ENCODE measurements at regions not wholly inside any gene's neighbourhood (a gene's known extent, or its start where the extent isn't known, plus 50 kb on each side); places are given as distances from the start of the nearest gene placed in this dataset.

DNA sequence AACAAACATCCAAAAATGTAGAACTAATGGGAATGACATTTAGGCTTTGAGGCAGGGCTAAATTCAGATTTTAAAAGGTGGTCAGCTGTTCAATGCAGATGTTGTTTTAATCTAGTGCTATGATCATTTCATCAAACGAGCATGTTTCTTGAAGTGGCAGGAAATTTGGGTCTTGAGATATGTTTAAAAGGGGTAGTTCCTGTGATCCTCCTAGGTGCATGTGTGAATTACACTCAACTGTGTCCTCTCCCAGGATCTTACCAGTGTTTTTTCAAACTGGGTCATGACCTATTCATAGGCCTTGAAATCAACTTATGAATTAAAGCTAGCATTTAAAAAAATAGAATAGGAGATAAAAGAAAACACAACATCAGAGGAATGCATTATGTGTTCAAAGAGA is 57.4 kb upstream of the ACMSD start:
- DNase-seq (ENCODE audit: low read depth in 4 of 6, low spot score in 6 of 6), result no peak
- no peaks in the 10 kb centered on the region for H3K4me1 ChIP-seq (ENCODE audit: control insufficient read depth, insufficient read depth, low read length)
- H3K27ac ChIP-seq (ENCODE audit: low read depth, low read length), result no peak overlapping the region
- H3K27me3 ChIP-seq (ENCODE audit: control insufficient read depth, insufficient read depth, low read length), result peaks cover 2% of the 10 kb centered on the region
- H3K36me3 ChIP-seq (ENCODE audit: control insufficient read depth, insufficient read depth, low read length), result no peaks in the 10 kb centered on the region
- no peak overlapping the region for H3K4me3 ChIP-seq (ENCODE audit: low read depth, low read length)
- WGBS (ENCODE audit: insufficient coverage), result 50% methylated on average over 1 of the region's 1 CpG
- H3K9me3 ChIP-seq (ENCODE audit: control insufficient read depth, insufficient read depth, low read length), result peaks cover under 1% of the 10 kb centered on the region

GRCh38 chr2:134782107-134782506 is 56.3 kb upstream of the ACMSD start:
- no peak for DNase-seq (ENCODE audit: low read depth in 4 of 6, low spot score in 6 of 6)
- WGBS (ENCODE audit: insufficient coverage), result 52% methylated on average over 2 of the region's 7 CpGs
- H3K27me3 ChIP-seq (ENCODE audit: control insufficient read depth, insufficient read depth, low read length), result no peaks in the 10 kb centered on the region
- no peak overlapping the region for H3K4me3 ChIP-seq (ENCODE audit: low read depth, low read length)
- H3K27ac ChIP-seq (ENCODE audit: low read depth, low read length), result no peak overlapping the region
- H3K9me3 ChIP-seq (ENCODE audit: control insufficient read depth, insufficient read depth, low read length), result peaks cover 3% of the 10 kb centered on the region
- no peaks in the 10 kb centered on the region for H3K4me1 ChIP-seq (ENCODE audit: control insufficient read depth, insufficient read depth, low read length)
- H3K36me3 ChIP-seq (ENCODE audit: control insufficient read depth, insufficient read depth, low read length), result no peaks in the 10 kb centered on the region

DNA sequence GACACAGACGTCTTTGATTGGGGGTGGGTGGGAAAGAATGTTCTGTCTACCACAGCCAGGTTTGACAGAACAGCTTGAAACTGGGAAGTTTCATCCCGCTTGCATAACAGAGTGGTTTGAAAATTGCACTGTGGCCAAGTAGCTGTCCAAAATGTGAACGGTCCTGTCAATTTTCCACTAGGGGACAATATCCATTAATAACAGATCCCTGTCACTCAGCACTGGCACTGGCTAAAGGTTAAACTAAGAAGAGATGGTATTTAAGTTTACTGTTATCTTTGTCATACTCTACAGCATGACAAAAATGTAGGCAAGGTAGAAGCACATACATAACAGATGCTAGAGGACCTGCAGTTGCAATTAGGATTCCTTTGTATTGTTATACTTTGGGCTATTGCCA is 55.6 kb upstream of the ACMSD start:
- H3K4me3 ChIP-seq (ENCODE audit: low read depth, low read length), result no peak overlapping the region
- 33% methylated on average over 1 of the region's 3 CpGs for WGBS (ENCODE audit: insufficient coverage)
- no peak for DNase-seq (ENCODE audit: low read depth in 4 of 6, low spot score in 6 of 6)
- no peak overlapping the region for H3K27ac ChIP-seq (ENCODE audit: low read depth, low read length)
- no peaks in the 10 kb centered on the region for H3K4me1 ChIP-seq (ENCODE audit: control insufficient read depth, insufficient read depth, low read length)
- no peaks in the 10 kb centered on the region for H3K36me3 ChIP-seq (ENCODE audit: control insufficient read depth, insufficient read depth, low read length)
- H3K9me3 ChIP-seq (ENCODE audit: control insufficient read depth, insufficient read depth, low read length), result peaks cover 3% of the 10 kb centered on the region
- no peaks in the 10 kb centered on the region for H3K27me3 ChIP-seq (ENCODE audit: control insufficient read depth, insufficient read depth, low read length)

DNA sequence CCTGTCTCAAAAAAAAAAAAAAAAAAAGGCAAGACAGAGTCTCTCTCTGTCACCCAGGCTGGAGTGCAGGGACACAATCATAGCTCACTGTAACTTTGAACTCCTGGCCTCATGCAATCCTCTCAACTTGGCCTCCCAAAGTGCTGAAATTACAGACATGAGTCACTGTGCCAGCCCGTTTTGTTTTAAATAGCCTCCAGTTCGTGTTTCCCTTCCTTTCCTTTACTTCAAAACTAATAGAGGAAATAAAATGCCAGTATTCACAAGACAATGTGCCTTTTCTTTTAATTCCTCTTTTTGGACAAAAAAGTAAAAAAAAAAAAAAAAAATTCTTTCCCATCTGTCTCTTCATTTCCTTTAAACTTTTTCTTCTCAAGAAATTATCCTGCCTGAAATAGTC is 54.5 kb upstream of the ACMSD start:
- DNase-seq (ENCODE audit: low read depth in 4 of 6, low spot score in 6 of 6), result no peak
- H3K9me3 ChIP-seq (ENCODE audit: control insufficient read depth, insufficient read depth, low read length), result peaks cover 3% of the 10 kb centered on the region
- no peaks in the 10 kb centered on the region for H3K36me3 ChIP-seq (ENCODE audit: control insufficient read depth, insufficient read depth, low read length)
- H3K27ac ChIP-seq (ENCODE audit: low read depth, low read length), result no peak overlapping the region
- no peak overlapping the region for H3K4me3 ChIP-seq (ENCODE audit: low read depth, low read length)
- WGBS (ENCODE audit: insufficient coverage), result no CpG with 5 or more reads among the region's 2 CpGs
- H3K27me3 ChIP-seq (ENCODE audit: control insufficient read depth, insufficient read depth, low read length), result peaks cover 2% of the 10 kb centered on the region
- H3K4me1 ChIP-seq (ENCODE audit: control insufficient read depth, insufficient read depth, low read length), result no peaks in the 10 kb centered on the region

DNA sequence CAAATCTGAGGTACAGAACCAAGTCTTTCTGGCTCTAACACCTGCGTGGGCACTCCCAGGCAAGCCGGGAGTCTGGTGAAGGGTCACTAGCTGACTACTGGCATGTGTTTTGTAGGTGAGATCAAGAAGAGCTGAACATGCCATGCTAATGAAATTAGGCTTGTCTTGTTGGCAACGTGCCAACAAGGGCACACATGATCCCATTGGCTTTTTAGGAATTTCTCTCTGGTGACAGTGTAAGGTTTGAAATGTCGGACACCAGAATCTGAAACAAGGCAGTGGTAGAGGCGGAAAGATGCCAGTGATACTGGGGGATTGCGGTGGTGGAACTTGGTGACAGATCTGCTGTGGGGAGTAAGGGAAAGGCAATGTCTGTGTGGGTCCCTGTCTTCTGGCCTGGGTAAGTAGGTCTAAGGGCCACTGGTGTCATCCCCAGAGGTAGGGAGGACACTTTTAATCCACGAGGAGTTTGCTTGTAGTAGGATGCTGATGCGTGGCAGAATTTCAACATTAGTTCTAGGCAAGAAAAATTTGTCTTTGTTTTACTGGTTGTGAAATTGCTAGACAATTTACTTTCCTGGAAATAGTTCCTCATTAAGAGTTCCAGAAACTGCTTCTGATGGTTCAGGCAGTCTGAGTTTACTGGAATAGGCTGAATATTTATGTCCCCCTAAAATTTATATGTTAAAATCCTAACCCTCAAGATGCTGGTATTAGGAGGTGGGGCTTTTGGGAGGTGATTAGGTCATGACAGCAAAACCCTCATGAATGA is 52.6 kb upstream of the ACMSD start:
- H3K9me3 ChIP-seq (ENCODE audit: control insufficient read depth, insufficient read depth, low read length), result peaks cover 3% of the 10 kb centered on the region
- no peaks in the 10 kb centered on the region for H3K4me1 ChIP-seq (ENCODE audit: control insufficient read depth, insufficient read depth, low read length)
- DNase-seq (ENCODE audit: low read depth in 4 of 6, low spot score in 6 of 6), result no peak
- 90% methylated on average over 6 of the region's 8 CpGs for WGBS (ENCODE audit: insufficient coverage)
- H3K27ac ChIP-seq (ENCODE audit: low read depth, low read length), result no peak overlapping the region
- H3K27me3 ChIP-seq (ENCODE audit: control insufficient read depth, insufficient read depth, low read length), result peaks cover 7% of the 10 kb centered on the region
- H3K36me3 ChIP-seq (ENCODE audit: control insufficient read depth, insufficient read depth, low read length), result no peaks in the 10 kb centered on the region
- no peak overlapping the region for H3K4me3 ChIP-seq (ENCODE audit: low read depth, low read length)

- Histone ChIP-seq H3K9me3 (ENCODE audit: control insufficient read depth, insufficient read depth, low read length) (peaks cover 3% of the 10 kb centered on the region), H3K27me3 (ENCODE audit: control insufficient read depth, insufficient read depth, low read length) (peaks cover 7% of the 10 kb centered on the region), H3K27ac (ENCODE audit: low read depth, low read length) (no peak overlapping the region), H3K36me3 (ENCODE audit: control insufficient read depth, insufficient read depth, low read length) (no peaks in the 10 kb centered on the region), H3K4me1 (ENCODE audit: control insufficient read depth, insufficient read depth, low read length) (peaks cover 4% of the 10 kb centered on the region), H3K4me3 (ENCODE audit: low read depth, low read length) (no peak overlapping the region)
- WGBS (ENCODE audit: insufficient coverage), result no CpG with 5 or more reads among the region's 2 CpGs
- DNase-seq (ENCODE audit: low read depth in 4 of 6, low spot score in 6 of 6), result no peak
These were observed 50.0 kb upstream of the ACMSD start for GRCh38 chr2:134788417-134788816.

All from spinal cord (tissue), 9 donors.